ENCODE measurements at regions not wholly inside any gene's neighbourhood (a gene's known extent, or its start where the extent isn't known, plus 50 kb on each side); places are given as distances from the start of the nearest gene placed in this dataset.

DNA sequence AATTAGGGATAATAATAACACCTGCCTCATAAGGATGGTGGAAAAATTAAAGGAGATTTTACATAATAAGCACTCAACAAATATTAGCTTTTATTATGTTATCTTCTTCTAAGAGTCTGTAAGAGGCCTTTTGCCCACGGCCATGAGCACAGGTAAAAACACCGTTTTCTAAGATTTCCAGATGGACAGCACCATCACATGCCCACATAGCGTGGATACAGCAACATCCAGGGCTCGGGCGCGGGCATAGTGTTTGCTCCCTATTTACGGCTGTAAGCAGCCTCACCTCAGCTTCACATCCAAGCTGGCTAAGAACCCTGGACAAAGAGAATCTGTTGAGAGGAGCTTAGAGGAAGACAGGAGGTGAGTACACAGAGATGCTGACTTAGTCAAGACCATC is 216.4 kb upstream of the IRF2BP2 start:
- no peak overlapping the region for H2AFZ ChIP-seq (ENCODE audit: low read depth, low read length, poor library complexity, severe bottlenecking)
- no peak overlapping the region for H3K27ac ChIP-seq (ENCODE audit: low read depth, low read length)
- no peaks in the 10 kb centered on the region for H3K79me2 ChIP-seq (ENCODE audit: insufficient read depth, low read length)
- TF ChIP-seq SIN3A (IDR thresholded peaks at IDR 0.05; ENCODE audit: low read depth) (no peak), POLR2A (IDR thresholded peaks at IDR 0.05; ENCODE audit: borderline replicate concordance, extremely low read depth, insufficient read depth, insufficient read length) (no peak), SRF (IDR thresholded peaks at IDR 0.05; ENCODE audit: low read depth) (no peak), FOSL1 (IDR thresholded peaks at IDR 0.05; ENCODE audit: low read depth) (no peak), ELF1 (IDR thresholded peaks at IDR 0.05; ENCODE audit: borderline replicate concordance, low read depth) (no peak), EGR1 (IDR thresholded peaks at IDR 0.05; ENCODE audit: low read depth) (no peak), EZH2phosphoT487 (IDR thresholded peaks at IDR 0.05; ENCODE audit: borderline replicate concordance) (no peak), YY1 (IDR thresholded peaks at IDR 0.05; ENCODE audit: extremely low read depth, insufficient replicate concordance, low read depth, low read length) (no peak), CEBPB (IDR thresholded peaks at IDR 0.05; ENCODE audit: low read depth) (no peak)
- TF ChIP-seq, protein P1, sequence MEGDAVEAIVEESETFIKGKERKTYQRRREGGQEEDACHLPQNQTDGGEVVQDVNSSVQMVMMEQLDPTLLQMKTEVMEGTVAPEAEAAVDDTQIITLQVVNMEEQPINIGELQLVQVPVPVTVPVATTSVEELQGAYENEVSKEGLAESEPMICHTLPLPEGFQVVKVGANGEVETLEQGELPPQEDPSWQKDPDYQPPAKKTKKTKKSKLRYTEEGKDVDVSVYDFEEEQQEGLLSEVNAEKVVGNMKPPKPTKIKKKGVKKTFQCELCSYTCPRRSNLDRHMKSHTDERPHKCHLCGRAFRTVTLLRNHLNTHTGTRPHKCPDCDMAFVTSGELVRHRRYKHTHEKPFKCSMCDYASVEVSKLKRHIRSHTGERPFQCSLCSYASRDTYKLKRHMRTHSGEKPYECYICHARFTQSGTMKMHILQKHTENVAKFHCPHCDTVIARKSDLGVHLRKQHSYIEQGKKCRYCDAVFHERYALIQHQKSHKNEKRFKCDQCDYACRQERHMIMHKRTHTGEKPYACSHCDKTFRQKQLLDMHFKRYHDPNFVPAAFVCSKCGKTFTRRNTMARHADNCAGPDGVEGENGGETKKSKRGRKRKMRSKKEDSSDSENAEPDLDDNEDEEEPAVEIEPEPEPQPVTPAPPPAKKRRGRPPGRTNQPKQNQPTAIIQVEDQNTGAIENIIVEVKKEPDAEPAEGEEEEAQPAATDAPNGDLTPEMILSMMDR (IDR thresholded peaks at IDR 0.05 in 2 of 3, conservative IDR thresholded peaks at IDR 0.05 in 1 of 3; ENCODE audit: borderline replicate concordance in 1 of 3, insufficient read depth in 1 of 3, low read depth in 2 of 3, low read length in 2 of 3): no peak
- TF ChIP-seq, protein P2, sequence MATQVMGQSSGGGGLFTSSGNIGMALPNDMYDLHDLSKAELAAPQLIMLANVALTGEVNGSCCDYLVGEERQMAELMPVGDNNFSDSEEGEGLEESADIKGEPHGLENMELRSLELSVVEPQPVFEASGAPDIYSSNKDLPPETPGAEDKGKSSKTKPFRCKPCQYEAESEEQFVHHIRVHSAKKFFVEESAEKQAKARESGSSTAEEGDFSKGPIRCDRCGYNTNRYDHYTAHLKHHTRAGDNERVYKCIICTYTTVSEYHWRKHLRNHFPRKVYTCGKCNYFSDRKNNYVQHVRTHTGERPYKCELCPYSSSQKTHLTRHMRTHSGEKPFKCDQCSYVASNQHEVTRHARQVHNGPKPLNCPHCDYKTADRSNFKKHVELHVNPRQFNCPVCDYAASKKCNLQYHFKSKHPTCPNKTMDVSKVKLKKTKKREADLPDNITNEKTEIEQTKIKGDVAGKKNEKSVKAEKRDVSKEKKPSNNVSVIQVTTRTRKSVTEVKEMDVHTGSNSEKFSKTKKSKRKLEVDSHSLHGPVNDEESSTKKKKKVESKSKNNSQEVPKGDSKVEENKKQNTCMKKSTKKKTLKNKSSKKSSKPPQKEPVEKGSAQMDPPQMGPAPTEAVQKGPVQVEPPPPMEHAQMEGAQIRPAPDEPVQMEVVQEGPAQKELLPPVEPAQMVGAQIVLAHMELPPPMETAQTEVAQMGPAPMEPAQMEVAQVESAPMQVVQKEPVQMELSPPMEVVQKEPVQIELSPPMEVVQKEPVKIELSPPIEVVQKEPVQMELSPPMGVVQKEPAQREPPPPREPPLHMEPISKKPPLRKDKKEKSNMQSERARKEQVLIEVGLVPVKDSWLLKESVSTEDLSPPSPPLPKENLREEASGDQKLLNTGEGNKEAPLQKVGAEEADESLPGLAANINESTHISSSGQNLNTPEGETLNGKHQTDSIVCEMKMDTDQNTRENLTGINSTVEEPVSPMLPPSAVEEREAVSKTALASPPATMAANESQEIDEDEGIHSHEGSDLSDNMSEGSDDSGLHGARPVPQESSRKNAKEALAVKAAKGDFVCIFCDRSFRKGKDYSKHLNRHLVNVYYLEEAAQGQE (IDR thresholded peaks at IDR 0.05; ENCODE audit: low read depth): no peak
- TF ChIP-seq, protein P3, sequence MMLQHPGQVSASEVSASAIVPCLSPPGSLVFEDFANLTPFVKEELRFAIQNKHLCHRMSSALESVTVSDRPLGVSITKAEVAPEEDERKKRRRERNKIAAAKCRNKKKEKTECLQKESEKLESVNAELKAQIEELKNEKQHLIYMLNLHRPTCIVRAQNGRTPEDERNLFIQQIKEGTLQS (IDR thresholded peaks at IDR 0.05): no peak
- H3K9me3 ChIP-seq (ENCODE audit: control insufficient read depth in 1 of 2, insufficient read depth in 1 of 2, low read depth in 1 of 2, low read length in 2 of 2): no peaks in the 10 kb centered on the region
- POLR2A ChIA-PET: no interaction called here
- no peaks in the 10 kb centered on the region for H3K9me2 ChIP-seq (ENCODE audit: insufficient read depth)
- H3K4me3 ChIP-seq (replicated peaks in 1 of 2; ENCODE audit: low read depth in 1 of 2, low read length in 2 of 2): no peak overlapping the region
- no peaks in the 10 kb centered on the region for H3K36me3 ChIP-seq (ENCODE audit: control insufficient read depth in 1 of 2, insufficient read depth in 2 of 2, low read length in 2 of 2)
- intact Hi-C loops (cut with micrococcal nuclease): no loop called here
- no TSS peak for BruUV-seq (replicated peaks)
- peaks cover 19% of the 10 kb centered on the region; the same call in 1 of the 2 replicates for H3K27me3 ChIP-seq (ENCODE audit: insufficient read depth, low read length)
- no peaks in the 10 kb centered on the region for H3K4me1 ChIP-seq (ENCODE audit: control insufficient read depth in 1 of 2, insufficient read depth in 2 of 2, low read length in 2 of 2)
- no peak overlapping the region for H3K4me2 ChIP-seq (ENCODE audit: low read length)
- CTCF ChIA-PET: no interaction called here
- H3K9ac ChIP-seq (ENCODE audit: low read length): no peak overlapping the region
- no peaks in the 10 kb centered on the region for H4K20me1 ChIP-seq (ENCODE audit: insufficient read depth)
- no peak for DNase-seq (ENCODE audit: low read depth, low spot score)
- RAD21 ChIA-PET (ENCODE audit: low non-redundant PET in 1 of 2, low total read pairs in 2 of 2, uncharacterized antibody in 2 of 2, unreplicated experiment in 2 of 2): no interaction called here
- ATAC-seq: no peak
